ENCODE measurements at regions not wholly inside any gene's neighbourhood (a gene's known extent, or its start where the extent isn't known, plus 50 kb on each side); places are given as distances from the start of the nearest gene placed in this dataset.
"Not testable (repeated sequence)": the region's sequence is repeated elsewhere in the genome, so short reads cannot be mapped to it uniquely, and the experiment has no call there.

DNA sequence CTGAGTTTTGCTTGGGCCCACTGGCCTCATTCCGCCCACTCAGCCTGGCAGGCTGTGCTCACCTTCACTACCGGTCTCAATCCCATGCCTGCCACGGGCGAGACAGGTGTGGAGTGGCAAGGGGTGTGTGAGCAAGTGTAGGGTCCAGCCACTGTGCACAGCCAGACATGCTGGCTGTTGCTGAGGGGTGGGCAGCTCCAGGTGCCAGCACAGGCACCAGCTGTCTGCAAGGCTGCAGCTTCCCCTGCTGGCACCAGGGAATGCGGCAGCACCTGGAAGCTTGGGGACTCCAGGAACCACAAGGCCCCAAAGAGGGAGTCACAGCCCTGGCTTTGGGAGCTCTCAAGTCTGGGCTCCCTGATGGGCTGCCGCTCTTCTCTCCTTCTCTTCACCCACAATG, 372.7 kb downstream of the CBLN4 start:
- Histone ChIP-seq H3K18ac (ENCODE audit: insufficient read length, low read depth, low read length) (peak overlapping the region; percentile 91), H3K23me2 (ENCODE audit: insufficient read length, low read depth, low read length, poor library complexity, severe bottlenecking) (no peaks in the 10 kb centered on the region), H3K9me3 (ENCODE audit: control insufficient read depth, low read depth, low read length) (no peaks in the 10 kb centered on the region), H2AK5ac (ENCODE audit: insufficient read length, low read length) (no peak overlapping the region), H4K5ac (ENCODE audit: insufficient read length, low read depth, low read length) (no peak overlapping the region), H3K56ac (ENCODE audit: insufficient read length, low read depth, low read length) (no peak overlapping the region), H2BK120ac (ENCODE audit: low read depth, low read length, poor library complexity, severe bottlenecking) (no peak overlapping the region), H3K9ac (ENCODE audit: extremely low read depth, insufficient read length, low read length) (no peak overlapping the region), H3K27ac (ENCODE audit: insufficient read length, low read depth, low read length) (no peak overlapping the region), H3K14ac (ENCODE audit: insufficient read depth, low read length) (peak overlapping the region; percentile 32), H4K8ac (replicated peaks; ENCODE audit: insufficient read length, low read depth, low read length) (no peak overlapping the region), H2BK12ac (ENCODE audit: insufficient read length, low read depth, low read length) (peak overlapping the region; percentile 63), H3K27me3 (ENCODE audit: insufficient read depth, low read length) (no peaks in the 10 kb centered on the region), H3T11ph (ENCODE audit: low read length) (no peak overlapping the region), H2BK15ac (ENCODE audit: low read depth, low read length) (no peak overlapping the region), H2BK5ac (ENCODE audit: insufficient read length, low read length) (no peak overlapping the region), H4K91ac (ENCODE audit: insufficient read length, low read depth, low read length) (no peak overlapping the region), H3K4ac (ENCODE audit: low read depth, low read length) (no peak overlapping the region; the same call in 1 of the 2 replicates), H3K23ac (ENCODE audit: insufficient read length, low read depth, low read length) (no peak overlapping the region), H3K79me1 (ENCODE audit: insufficient read depth, low read depth, low read length, poor library complexity, severe bottlenecking) (no peaks in the 10 kb centered on the region), H4K20me1 (ENCODE audit: control insufficient read depth, insufficient read depth, insufficient read length) (no peaks in the 10 kb centered on the region), H2BK20ac (ENCODE audit: low read depth, low read length, poor library complexity, severe bottlenecking) (no peak overlapping the region), H3K79me2 (ENCODE audit: insufficient read depth, low read length) (no peaks in the 10 kb centered on the region), H3K4me1 (ENCODE audit: insufficient read depth, low read length) (no peaks in the 10 kb centered on the region; the same call in 1 of the 2 replicates), H3K4me2 (ENCODE audit: insufficient read depth, insufficient read length, low read length) (no peak overlapping the region), H2AFZ (ENCODE audit: low read length) (no peak overlapping the region)
- Mint-ChIP-seq H3K4me3 (no peak overlapping the region; a peak in 1 of 5 replicates), H3K4me1 (peaks cover 17 to 23% of the 10 kb centered on the region in 2 experiments), H3K9me3 (no peaks in the 10 kb centered on the region), H3K36me3 (ENCODE audit: insufficient read depth in 1 of 3, low read depth in 3 of 3) (no peaks in the 10 kb centered on the region), H3K27me3 (ENCODE audit: low read depth) (no peaks in the 10 kb centered on the region), H3K27ac (peak overlapping the region in 1 of 3 experiments; percentile 79; a peak in 1 of 7 replicates)
- no CpG with 5 or more reads among the region's 6 CpGs for WGBS (ENCODE audit: extremely low coverage, insufficient read length, low lambda C conversion rate)
- peak; percentile 68 for DNase-seq
- TF ChIP-seq CTCF (conservative IDR thresholded peaks at IDR 0.05) = peak; percentile 59

- not testable (repeated sequence) for H3K27ac ChIP-seq (ENCODE audit: insufficient read length, low read depth, low read length); H3K4me1 ChIP-seq (ENCODE audit: insufficient read depth, low read length); H4K91ac ChIP-seq (ENCODE audit: insufficient read length, low read depth, low read length); H4K5ac ChIP-seq (ENCODE audit: insufficient read length, low read depth, low read length); H3K9me3 ChIP-seq (ENCODE audit: control insufficient read depth, low read depth, low read length); H3K4ac ChIP-seq (ENCODE audit: low read depth, low read length); H3T11ph ChIP-seq (ENCODE audit: low read length); H3K27me3 ChIP-seq (ENCODE audit: insufficient read depth, low read length); H3K36me3 Mint-ChIP-seq (ENCODE audit: insufficient read depth in 1 of 3, low read depth in 3 of 3); H2BK120ac ChIP-seq (ENCODE audit: low read depth, low read length, poor library complexity, severe bottlenecking); H3K14ac ChIP-seq (ENCODE audit: insufficient read depth, low read length); H3K79me1 ChIP-seq (ENCODE audit: insufficient read depth, low read depth, low read length, poor library complexity, severe bottlenecking); H2AFZ ChIP-seq (ENCODE audit: low read length); H3K18ac ChIP-seq (ENCODE audit: insufficient read length, low read depth, low read length); H2BK12ac ChIP-seq (ENCODE audit: insufficient read length, low read depth, low read length); H3K9me3 Mint-ChIP-seq; H3K4me3 Mint-ChIP-seq; H3K27ac Mint-ChIP-seq; H3K9ac ChIP-seq (ENCODE audit: extremely low read depth, insufficient read length, low read length); H2BK15ac ChIP-seq (ENCODE audit: low read depth, low read length); H2BK20ac ChIP-seq (ENCODE audit: low read depth, low read length, poor library complexity, severe bottlenecking); H2AK5ac ChIP-seq (ENCODE audit: insufficient read length, low read length); H3K56ac ChIP-seq (ENCODE audit: insufficient read length, low read depth, low read length); H3K27me3 Mint-ChIP-seq (ENCODE audit: low read depth); H3K4me2 ChIP-seq (ENCODE audit: insufficient read depth, insufficient read length, low read length); H3K79me2 ChIP-seq (ENCODE audit: insufficient read depth, low read length); H3K23me2 ChIP-seq (ENCODE audit: insufficient read length, low read depth, low read length, poor library complexity, severe bottlenecking); H4K8ac ChIP-seq (replicated peaks; ENCODE audit: insufficient read length, low read depth, low read length); H2BK5ac ChIP-seq (ENCODE audit: insufficient read length, low read length); H3K23ac ChIP-seq (ENCODE audit: insufficient read length, low read depth, low read length); H4K20me1 ChIP-seq (ENCODE audit: control insufficient read depth, insufficient read depth, insufficient read length); DNase-seq
- WGBS (ENCODE audit: extremely low coverage, insufficient read length, low lambda C conversion rate) = no CpG with 5 or more reads among the region's 4 CpGs
- H3K4me1 Mint-ChIP-seq = peaks cover 17 to 18% of the 10 kb centered on the region in 2 experiments
Observed at GRCh38 chr20:55629143-55629542, 376.2 kb downstream of the CBLN4 start.

Measured in H9 (cell line).